A673 (cell line): ENCODE measurements at regions not wholly inside any gene's neighbourhood (a gene's known extent, or its start where the extent isn't known, plus 50 kb on each side); places are given as distances from the start of the nearest gene placed in this dataset.

Experiments
- CTCF ChIP-seq: fragments of 300-800, 200-600 bp; sonication (generic); conservative IDR thresholded peaks from 2 replicates; pipeline ENCODE4 v1.5.1; 2017; ENCODE audit warnings: low read depth, mild to moderate bottlenecking, antibody characterized with exemption, low read length, moderate library complexity, mixed read lengths
- EZH2 ChIP-seq: fragments of 200-600 bp; sonication (generic); IDR thresholded peaks from 2 replicates; pipeline ENCODE4 v1.6.1; 2017; ENCODE audit warnings: borderline replicate concordance, low read depth, mild to moderate bottlenecking, mixed read lengths, antibody characterized with exemption, low read length; ENCODE audit not compliant: poor library complexity, severe bottlenecking

GRCh38 chr11:80632691-80633090, 1191.9 kb upstream of the TENM4 start:
- no peak for TF ChIP-seq CTCF
- TF ChIP-seq EZH2, result no peak
